ENCODE measurements at regions not wholly inside any gene's neighbourhood (a gene's known extent, or its start where the extent isn't known, plus 50 kb on each side); places are given as distances from the start of the nearest gene placed in this dataset.

DNA sequence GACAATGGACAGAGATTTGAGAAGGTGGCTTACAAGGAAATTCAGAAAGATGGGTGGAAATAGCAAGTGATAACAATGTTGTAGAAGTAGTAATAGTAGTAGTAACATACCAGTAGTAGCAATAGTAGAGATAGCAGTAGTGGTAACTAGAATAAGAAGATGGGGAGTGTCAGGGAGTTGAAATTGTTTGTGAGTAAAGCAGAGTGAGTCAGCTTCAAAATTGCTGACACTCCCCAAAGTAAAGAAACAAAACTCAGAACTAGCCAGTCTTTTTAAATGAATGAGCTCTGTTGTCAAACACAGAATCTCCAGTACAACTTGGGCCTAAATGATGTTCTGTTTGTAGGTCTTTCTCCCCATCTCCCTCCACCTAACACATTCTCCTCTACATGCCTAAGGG lies 1040.9 kb downstream of the CBLN2 start:
- DNase-seq (ENCODE audit: low spot score): no peak

GRCh38 chr18:71485611-71486010 lies 1058.5 kb downstream of the CBLN2 start:
- no peak for DNase-seq (ENCODE audit: low spot score)

DNA sequence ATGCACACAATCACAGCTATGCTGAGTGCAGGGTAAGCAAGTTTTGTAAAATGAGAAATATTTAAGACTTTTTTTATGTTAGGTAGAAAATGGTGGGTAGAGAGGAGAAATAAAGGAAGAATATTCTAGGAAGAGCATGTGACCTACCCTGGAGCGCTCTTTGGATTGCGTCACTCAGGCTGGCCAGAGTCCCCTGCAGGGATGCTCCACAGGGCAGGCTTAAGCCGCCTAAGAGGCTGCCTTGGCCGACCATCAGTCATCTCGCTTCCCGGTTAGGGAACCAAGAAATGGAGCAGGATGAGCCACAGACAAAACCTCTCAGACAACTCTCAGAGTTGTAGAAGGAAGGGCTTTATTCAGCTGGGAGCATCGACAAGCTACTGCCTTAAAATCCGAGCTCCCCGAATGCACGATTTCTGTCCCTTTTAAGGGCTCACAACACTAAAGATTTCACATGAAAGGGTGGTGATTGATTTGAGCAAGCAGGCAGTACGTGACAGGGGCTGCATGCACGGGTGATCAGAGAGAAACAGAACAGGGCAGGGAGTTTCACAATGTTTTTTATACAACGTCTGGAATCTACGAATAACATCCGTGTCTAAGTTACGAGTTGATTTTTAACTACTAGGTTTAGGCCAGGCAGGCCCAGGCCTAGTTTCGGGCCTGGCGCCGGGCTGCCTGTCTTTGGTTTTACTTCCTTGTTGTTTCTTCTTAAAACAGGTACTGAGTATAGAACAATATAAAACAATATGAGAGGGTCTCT lies 1072.0 kb downstream of the CBLN2 start:
- no peak for DNase-seq (ENCODE audit: low spot score)

DNA sequence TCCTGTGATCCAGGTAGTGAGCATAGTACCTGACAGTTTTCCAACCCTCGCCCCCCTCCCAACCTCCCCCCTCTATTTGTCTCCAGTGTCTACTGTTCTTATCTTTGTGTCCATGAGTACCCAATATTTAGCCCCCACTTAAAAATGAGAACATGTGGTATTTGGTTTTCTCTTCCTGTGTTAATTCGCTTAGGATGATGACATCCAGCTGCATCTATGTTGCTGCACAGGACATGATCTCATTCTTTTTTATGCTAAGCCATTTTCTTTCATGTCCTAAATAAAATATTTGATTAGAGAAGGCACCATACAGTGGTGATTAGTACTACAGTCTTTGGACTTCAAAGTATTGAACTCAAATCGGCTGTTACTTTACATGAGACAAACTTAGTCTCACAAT lies 1087.9 kb downstream of the CBLN2 start:
- DNase-seq (ENCODE audit: low spot score): no peak

DNA sequence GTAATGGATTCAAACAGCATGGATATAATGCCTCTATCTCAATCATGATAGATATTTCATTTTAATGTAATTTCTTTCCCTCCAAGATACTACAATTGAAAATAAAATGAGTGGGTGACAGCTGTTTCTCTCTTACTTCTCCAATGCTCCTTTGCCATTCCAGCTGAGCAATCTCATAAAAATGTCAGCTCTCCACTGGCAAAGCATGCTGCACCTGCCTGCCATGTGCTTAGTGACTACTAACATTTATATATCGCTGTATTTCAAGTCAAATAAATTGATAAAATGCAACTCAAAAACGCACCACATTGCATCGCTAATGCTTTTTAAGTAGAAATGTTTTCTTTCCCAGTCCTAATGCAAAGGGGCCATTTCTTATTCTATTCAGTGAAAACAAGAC lies 1093.9 kb downstream of the CBLN2 start:
- no peak for DNase-seq (ENCODE audit: low spot score)

DNA sequence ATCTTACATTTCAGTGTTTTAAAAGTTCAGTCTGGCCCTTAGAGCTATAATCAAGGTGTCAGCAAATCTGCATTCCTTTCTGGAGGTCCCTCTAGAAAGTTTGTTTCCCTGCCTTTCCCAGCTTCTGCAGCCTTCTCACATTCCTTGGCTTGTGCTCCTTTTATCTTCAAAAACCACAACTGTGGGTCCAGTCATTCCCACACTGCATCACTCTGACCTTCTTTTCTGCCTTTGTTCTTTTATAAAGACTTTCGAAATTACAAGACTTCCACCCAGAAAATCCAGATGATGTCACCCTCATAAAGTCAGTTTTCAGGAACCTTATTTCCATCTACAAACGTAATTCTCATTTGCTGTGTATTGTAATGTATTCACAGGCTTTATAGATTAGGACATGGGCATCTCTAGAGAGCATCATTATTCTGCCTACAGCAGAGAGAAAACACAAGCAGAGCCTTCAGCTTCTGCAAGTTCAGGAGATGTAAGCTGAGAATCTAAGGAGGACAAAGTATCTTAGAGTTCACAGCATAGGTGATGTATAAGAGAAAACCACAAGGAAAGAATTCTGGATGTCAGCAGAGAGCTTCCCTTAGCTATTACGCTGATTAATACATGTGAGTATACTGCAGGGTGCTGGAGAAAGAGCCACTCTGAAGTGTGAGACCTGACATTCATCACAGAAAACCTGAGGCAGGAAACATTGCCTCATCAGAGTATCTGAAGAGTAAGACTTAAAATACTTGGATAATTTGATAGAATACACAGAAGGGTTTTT lies 1100.2 kb downstream of the CBLN2 start:
- DNase-seq (ENCODE audit: low spot score): no peak

DNA sequence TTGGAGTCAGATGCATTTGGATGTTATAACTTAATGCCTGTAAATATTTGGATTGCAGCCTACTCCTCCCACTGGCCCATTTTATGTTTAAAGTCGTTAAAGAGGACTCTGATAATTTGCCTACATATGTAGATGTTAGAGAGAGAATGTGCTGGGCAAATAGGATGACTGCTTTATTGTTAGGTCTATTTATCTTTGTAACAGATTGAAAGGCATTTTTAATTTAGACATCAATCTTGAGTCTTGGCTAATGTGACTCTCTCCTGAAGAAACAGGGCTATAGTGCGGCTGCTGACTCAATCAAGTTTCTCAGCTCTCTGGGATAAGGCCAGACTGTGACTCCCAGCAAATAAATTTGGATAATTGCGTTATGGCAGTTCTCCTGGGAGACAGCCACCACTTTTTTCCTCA lies 1101.4 kb downstream of the CBLN2 start:
- no peak for DNase-seq (ENCODE audit: low spot score)

DNA sequence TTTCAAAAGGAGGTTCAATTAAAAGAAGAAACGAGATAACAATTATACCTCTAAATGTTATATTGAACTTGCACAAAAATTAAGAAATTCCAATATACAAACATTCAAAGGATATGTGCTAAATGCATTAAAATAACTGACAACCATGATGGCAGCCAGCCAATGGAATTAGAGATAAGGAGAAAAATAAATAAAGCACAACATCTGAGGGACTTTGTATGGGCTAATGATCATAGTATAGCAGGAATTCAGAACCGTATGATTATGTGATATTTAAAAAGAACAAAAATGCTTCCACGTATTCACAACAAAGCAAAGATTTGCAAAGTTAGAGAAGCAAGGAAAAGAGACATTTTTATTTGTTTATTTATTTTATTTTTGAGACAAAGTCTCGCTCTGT lies 1103.0 kb downstream of the CBLN2 start:
- no peak for DNase-seq (ENCODE audit: low spot score)

- DNase-seq (ENCODE audit: low spot score): no peak
Measured at GRCh38 chr18:71437511-71437910, 1106.6 kb downstream of the CBLN2 start.

DNA sequence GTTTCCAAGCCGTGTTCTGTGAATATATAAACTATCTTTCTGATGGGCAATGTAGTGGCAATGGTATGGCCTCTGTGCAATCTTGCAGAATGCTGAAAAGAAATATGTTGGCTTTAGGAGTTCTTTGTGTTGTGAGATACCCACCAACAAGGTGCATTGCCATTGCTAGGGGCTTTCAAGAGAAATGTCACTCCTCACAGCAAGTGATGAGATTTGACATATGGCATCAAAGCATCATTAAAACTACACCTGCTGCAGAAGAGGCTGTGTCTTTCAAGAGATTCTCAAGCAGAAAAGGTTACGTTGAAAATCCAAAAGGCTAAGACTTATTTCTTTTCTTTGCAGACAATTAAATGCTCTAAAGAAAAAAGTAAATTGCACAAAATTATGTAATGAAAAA lies 1110.8 kb downstream of the CBLN2 start:
- DNase-seq (ENCODE audit: low spot score): no peak

GRCh38 chr18:71431689-71432088 lies 1112.5 kb downstream of the CBLN2 start:
- DNase-seq (ENCODE audit: low spot score): no peak

DNA sequence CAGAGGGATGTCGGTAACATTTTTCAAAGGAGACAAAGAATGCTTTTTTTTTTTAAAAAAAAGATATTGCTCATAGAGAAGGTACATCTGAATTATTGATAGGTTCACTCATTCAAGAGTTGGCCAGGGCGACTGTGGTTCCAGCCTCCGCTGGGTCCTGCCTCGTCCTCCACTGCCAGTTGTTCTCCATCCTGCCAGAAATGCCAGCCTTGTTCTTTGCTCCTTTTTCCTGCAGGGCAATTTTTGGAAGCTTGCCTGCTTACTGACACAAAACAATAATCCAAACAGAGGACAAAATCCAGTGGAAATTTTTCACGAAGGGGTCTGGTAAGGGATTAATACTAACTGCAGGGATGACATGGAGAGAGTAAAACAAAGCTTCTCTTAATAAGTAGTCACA lies 1113.0 kb downstream of the CBLN2 start:
- DNase-seq (ENCODE audit: low spot score): no peak

GRCh38 chr18:71426441-71426840 lies 1117.7 kb downstream of the CBLN2 start:
- DNase-seq (ENCODE audit: low spot score): no peak

GRCh38 chr18:71405169-71405809 lies 1116.4 kb downstream of the SOCS6 start:
- DNase-seq (ENCODE audit: low spot score): no peak

DNA sequence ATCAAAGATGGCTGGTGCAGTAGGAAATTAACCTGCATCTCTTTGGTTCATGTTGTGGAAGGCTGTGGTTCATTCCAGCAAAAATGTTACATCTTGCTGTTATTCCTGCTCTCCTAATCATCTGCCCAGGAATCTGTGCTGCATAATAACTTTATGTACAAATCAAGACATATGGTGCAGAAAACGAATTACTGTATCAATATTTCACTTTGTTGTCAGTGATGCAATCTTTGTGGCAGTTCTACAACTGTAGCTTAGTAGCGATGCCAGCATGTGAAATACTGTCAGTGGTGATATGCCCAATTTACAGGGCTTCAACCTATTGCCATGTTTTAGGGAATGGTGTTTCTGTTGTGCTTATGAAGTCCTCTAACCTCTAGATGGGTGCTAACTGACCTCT lies 1114.7 kb downstream of the SOCS6 start:
- DNase-seq (ENCODE audit: low spot score): no peak

DNA sequence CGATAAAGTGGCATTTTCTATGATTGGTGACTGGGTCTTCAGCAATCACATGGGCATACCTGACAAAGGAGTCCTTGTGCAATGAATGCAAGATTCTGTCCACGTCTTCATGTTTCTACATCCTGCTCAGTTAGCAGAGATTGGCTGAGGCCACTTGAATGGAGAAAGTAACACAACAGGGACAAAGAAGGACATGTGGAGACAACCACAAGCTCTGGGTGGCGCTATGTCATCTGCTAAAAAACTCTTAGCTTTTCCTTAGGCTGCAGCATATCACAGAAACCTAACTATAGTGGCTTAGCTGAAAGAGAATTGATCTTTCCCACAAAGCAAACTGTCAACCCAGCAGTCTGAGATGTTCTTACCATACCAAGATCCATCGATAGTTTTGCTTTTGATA lies 1109.7 kb downstream of the SOCS6 start:
- no peak for DNase-seq (ENCODE audit: low spot score)

DNA sequence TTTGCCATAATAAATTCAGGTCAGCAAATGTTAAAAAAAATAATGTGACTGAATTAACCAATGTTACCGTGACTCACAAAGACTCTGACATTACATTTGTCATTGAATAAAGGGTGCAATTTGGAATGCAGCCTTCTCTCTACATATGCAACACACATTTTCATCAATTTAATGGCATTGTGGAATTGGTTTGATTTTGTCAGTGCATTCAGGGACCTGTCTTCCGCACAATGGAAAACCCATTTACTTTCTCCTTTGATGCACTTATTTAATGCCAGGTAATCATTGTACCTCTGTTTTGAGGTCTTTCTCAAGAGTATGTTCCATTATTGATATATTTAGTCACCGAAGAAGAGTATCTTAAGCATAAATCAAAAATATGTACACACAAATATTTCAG lies 1099.3 kb downstream of the SOCS6 start:
- DNase-seq (ENCODE audit: low spot score): no peak

DNA sequence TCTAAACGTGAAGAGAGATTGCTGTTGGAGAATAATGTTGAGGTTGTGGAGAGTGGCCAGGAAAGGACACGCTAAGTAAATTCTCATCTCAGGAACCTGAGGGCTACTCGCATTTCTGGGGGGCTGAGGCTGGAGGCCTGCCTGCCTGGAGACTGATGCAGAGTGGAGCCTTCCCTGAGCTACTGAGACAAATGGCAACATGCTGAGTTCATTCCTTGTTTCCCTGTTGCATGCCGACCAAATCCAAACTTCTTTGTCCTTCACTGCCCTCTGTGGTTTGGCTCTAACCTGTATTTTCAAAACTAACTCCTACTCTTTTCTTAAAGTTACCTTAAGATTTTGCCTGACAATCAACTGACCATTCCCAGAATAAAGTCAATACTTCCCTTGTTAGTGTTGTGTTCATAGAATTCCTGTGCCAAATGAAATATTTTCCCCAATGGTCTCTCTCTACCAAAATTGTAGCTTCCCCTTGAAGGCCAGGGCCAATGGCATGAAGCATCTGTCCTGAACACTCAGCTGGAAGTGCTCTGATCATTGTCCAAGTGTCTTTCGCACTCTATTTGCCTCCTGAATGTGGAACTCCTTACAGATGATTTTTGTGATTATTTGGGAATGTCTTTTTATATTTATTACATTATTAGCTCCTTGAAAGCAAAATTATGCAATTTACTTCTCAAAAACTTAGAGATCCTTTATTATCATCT lies 1085.6 kb downstream of the SOCS6 start:
- DNase-seq (ENCODE audit: low spot score): no peak

- DNase-seq (ENCODE audit: low spot score): no peak
Measured at GRCh38 chr18:71371951-71372605, 1083.2 kb downstream of the SOCS6 start.

DNA sequence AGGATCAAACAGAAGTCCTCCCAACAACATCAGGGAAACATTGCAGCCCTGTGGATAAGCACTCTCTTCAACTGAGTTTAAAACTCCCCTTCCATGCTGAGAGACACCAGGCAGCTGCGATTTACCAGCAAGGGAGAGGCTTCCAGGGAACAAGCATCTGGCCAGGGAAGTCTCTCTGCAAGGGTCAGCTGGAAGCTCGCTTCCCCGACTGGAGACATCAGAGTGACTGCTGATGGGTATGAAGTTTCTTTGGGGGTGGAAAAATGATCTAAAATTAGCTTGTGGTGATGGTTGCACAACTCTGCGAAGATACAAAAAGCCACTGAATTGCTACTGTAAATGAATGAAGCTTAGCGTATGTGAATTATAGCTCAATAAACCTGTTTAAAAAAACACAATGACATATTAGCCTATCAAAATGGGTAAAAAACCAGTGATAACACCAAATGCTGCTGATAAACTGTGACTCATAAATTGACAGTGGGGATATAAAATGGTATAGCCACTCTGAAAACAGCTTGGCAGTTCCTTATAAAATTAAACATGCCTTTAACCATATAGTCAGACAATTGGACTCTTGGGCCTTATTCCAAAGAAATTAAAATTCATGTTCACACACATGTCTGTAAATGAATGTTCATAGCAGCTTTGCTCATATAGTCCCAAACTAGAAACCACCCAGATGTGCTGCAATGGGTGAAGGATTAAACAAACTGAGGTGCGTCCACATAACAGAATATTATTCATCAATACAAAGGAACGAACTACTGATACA lies 1082.0 kb downstream of the SOCS6 start:
- DNase-seq (ENCODE audit: low spot score): no peak

DNA sequence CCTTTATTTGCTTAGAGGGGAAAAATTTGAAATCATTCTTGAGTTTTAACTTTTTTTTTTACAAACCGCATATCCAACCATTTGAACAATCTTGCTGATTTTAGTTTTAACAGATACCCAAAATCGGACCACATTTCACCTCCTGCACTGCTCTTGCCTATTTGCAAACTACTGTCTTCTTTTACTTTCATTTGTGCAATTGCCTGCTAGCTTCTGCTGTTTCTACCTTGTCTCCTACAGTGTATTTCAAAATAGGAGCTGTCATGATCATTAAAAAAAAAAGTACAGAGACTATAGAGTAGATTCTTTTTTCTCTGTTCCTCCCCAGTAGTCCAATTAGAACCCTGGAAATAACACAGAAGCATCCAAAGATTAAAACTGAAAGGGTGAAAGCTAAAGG lies 1081.2 kb downstream of the SOCS6 start:
- no peak for DNase-seq (ENCODE audit: low spot score)
